Neural progenitor cell (in vitro differentiated cells): ENCODE measurements at regions not wholly inside any gene's neighbourhood (a gene's known extent, or its start where the extent isn't known, plus 50 kb on each side); places are given as distances from the start of the nearest gene placed in this dataset.

Experiments used
- DNase-seq: peaks from one replicate; pipeline ENCODE4 v3.0.0-alpha.2; 2016; ENCODE audit warnings: low spot score
- H2AFZ ChIP-seq: fragments of 200-600 bp; sonication (generic); replicated peaks from 2 replicates; pipeline ENCODE4 v1.6.1; 2016; ENCODE audit warnings: antibody characterized with exemption
- H3F3A ChIP-seq: fragments of 200-600 bp; sonication (generic); 2 replicates; pipeline ENCODE4 v1.6.1; 2016; ENCODE audit warnings: antibody characterized with exemption, low read depth
- H3K27ac ChIP-seq: fragments of 200-600 bp; sonication (generic); 2 replicates; pipeline ENCODE4 v1.5.1; 2016; ENCODE audit warnings: mild to moderate bottlenecking
- H3K27me3 ChIP-seq: fragments of 200-600 bp; sonication (generic); 2 replicates; pipeline ENCODE4 v1.6.1; 2016; ENCODE audit warnings: mild to moderate bottlenecking, moderate library complexity
- H3K36me3 ChIP-seq: fragments of 200-600 bp; sonication (generic); 2 replicates; pipeline ENCODE4 v1.5.1; 2016
- H3K4me1 ChIP-seq: fragments of 200-600 bp; sonication (generic); 2 replicates; pipeline ENCODE4 v1.6.1; 2016; ENCODE audit warnings: mixed run types
- H3K4me2 ChIP-seq: fragments of 200-600 bp; sonication (generic); 2 replicates; pipeline ENCODE4 v1.6.1; 2016
- H3K4me3 ChIP-seq: fragments of 200-600 bp; sonication (generic); 2 replicates; pipeline ENCODE4 v1.5.1; 2016
- H3K79me2 ChIP-seq: fragments of 200-600 bp; sonication (generic); 2 replicates; pipeline ENCODE4 v1.6.1; 2016; ENCODE audit warnings: low read depth
- H3K9ac ChIP-seq: fragments of 200-600 bp; sonication (generic); 2 replicates; pipeline ENCODE4 v1.6.1; 2016
- H3K9me3 ChIP-seq: fragments of 200-600 bp; sonication (generic); 2 replicates; pipeline ENCODE4 v1.5.1; 2016; ENCODE audit warnings: low read depth
- H4K20me1 ChIP-seq: fragments of 200-600 bp; sonication (generic); 2 replicates; pipeline ENCODE4 v1.6.1; 2016; ENCODE audit warnings: low read depth
- H3K27ac Mint-ChIP-seq: 3 replicates; pipeline ENCODE4 v1.8.0; 2021; ENCODE audit warnings: mixed read lengths
- H3K27me3 Mint-ChIP-seq: 2 replicates; pipeline ENCODE4 v1.8.0; 2022; ENCODE audit warnings: low read depth, mild to moderate bottlenecking, inconsistent platforms, moderate library complexity, mixed read lengths; ENCODE audit not compliant: insufficient read depth
- H3K36me3 Mint-ChIP-seq: 3 replicates; pipeline ENCODE4 v1.8.0; 2021; ENCODE audit warnings: mixed read lengths
- H3K4me1 Mint-ChIP-seq: 3 replicates; pipeline ENCODE4 v1.8.0; 2021; ENCODE audit warnings: mixed read lengths
- H3K4me3 Mint-ChIP-seq: 3 replicates; pipeline ENCODE4 v1.8.0; 2021; ENCODE audit warnings: mild to moderate bottlenecking, moderate library complexity, mixed read lengths
- H3K9me3 Mint-ChIP-seq: 3 replicates; pipeline ENCODE4 v1.8.0; 2020; ENCODE audit warnings: mixed read lengths
- CTCF ChIP-seq: fragments of 200-600 bp; sonication (generic); IDR thresholded peaks from 2 replicates; pipeline ENCODE4 v1.5.1; 2017; ENCODE audit warnings: antibody characterized with exemption, mild to moderate bottlenecking
- EZH2 ChIP-seq: fragments of 200-600 bp; sonication (generic); IDR thresholded peaks from 2 replicates; pipeline ENCODE4 v1.6.1; 2017; ENCODE audit warnings: antibody characterized with exemption, mild to moderate bottlenecking, moderate library complexity
- EZH2phosphoT487 ChIP-seq: fragments of 200-600 bp; sonication (generic); IDR thresholded peaks from 2 replicates; pipeline ENCODE4 v1.6.1; 2017; ENCODE audit warnings: antibody characterized with exemption

GRCh38 chr13:59504407-59504806, 659.3 kb downstream of the DIAPH3 start:
- Mint-ChIP-seq H3K36me3 (no peaks in the 10 kb centered on the region), H3K4me1 (no peaks in the 10 kb centered on the region), H3K9me3 (no peaks in the 10 kb centered on the region), H3K27ac (no peak overlapping the region), H3K27me3 (peaks cover 2% of the 10 kb centered on the region), H3K4me3 (no peak overlapping the region)
- no peaks in the 10 kb centered on the region for H3K27me3 ChIP-seq
- H2AFZ ChIP-seq, result no peak overlapping the region
- no peaks in the 10 kb centered on the region for H4K20me1 ChIP-seq
- H3K36me3 ChIP-seq, result no peaks in the 10 kb centered on the region
- no peaks in the 10 kb centered on the region for H3K79me2 ChIP-seq
- no peak overlapping the region for H3K4me3 ChIP-seq
- H3K4me2 ChIP-seq, result no peak overlapping the region
- no peak overlapping the region for H3K9ac ChIP-seq
- H3K27ac ChIP-seq, result no peak overlapping the region
- H3F3A ChIP-seq, result no peaks in the 10 kb centered on the region
- H3K9me3 ChIP-seq, result no peaks in the 10 kb centered on the region
- no peaks in the 10 kb centered on the region for H3K4me1 ChIP-seq
- no peak for TF ChIP-seq CTCF
- no peak for TF ChIP-seq EZH2
- no peak for TF ChIP-seq EZH2phosphoT487
- DNase-seq, result no peak

- no peak overlapping the region for H2AFZ ChIP-seq
- H3K4me1 ChIP-seq, result no peaks in the 10 kb centered on the region
- peaks cover 3% of the 10 kb centered on the region for H3K4me1 Mint-ChIP-seq
- H3K36me3 ChIP-seq, result no peaks in the 10 kb centered on the region
- no peak overlapping the region for H3K27ac Mint-ChIP-seq
- H3F3A ChIP-seq, result no peaks in the 10 kb centered on the region
- H3K36me3 Mint-ChIP-seq, result no peaks in the 10 kb centered on the region
- H3K4me3 ChIP-seq, result no peak overlapping the region
- H3K4me3 Mint-ChIP-seq, result no peak overlapping the region
- H3K27me3 Mint-ChIP-seq, result peaks cover 2% of the 10 kb centered on the region
- no peaks in the 10 kb centered on the region for H3K79me2 ChIP-seq
- no peak overlapping the region for H3K27ac ChIP-seq
- H3K9ac ChIP-seq, result no peak overlapping the region
- H3K27me3 ChIP-seq, result no peaks in the 10 kb centered on the region
- H4K20me1 ChIP-seq, result no peaks in the 10 kb centered on the region
- H3K4me2 ChIP-seq, result no peak overlapping the region
- TF ChIP-seq EZH2phosphoT487 (no peak), EZH2 (no peak), CTCF (no peak)
- DNase-seq, result no peak
- no peaks in the 10 kb centered on the region for H3K9me3 ChIP-seq
- peaks cover 3% of the 10 kb centered on the region for H3K9me3 Mint-ChIP-seq
Measured at GRCh38 chr13:59510386-59510785, 653.3 kb downstream of the DIAPH3 start.

GRCh38 chr13:59513686-59514085, 650.0 kb downstream of the DIAPH3 start:
- Mint-ChIP-seq H3K4me3 (no peak overlapping the region), H3K9me3 (peaks cover 3% of the 10 kb centered on the region), H3K27ac (no peak overlapping the region), H3K36me3 (no peaks in the 10 kb centered on the region), H3K4me1 (peaks cover 3% of the 10 kb centered on the region), H3K27me3 (peaks cover 2% of the 10 kb centered on the region)
- H3K4me2 ChIP-seq, result no peak overlapping the region
- H3K36me3 ChIP-seq, result no peaks in the 10 kb centered on the region
- no peak overlapping the region for H2AFZ ChIP-seq
- H3K79me2 ChIP-seq, result no peaks in the 10 kb centered on the region
- DNase-seq, result no peak
- no peak overlapping the region for H3K4me3 ChIP-seq
- no peaks in the 10 kb centered on the region for H3K9me3 ChIP-seq
- H4K20me1 ChIP-seq, result no peaks in the 10 kb centered on the region
- no peaks in the 10 kb centered on the region for H3F3A ChIP-seq
- no peaks in the 10 kb centered on the region for H3K4me1 ChIP-seq
- H3K27ac ChIP-seq, result no peak overlapping the region
- no peak overlapping the region for H3K9ac ChIP-seq
- H3K27me3 ChIP-seq, result no peaks in the 10 kb centered on the region
- TF ChIP-seq CTCF, result no peak
- TF ChIP-seq EZH2, result no peak
- TF ChIP-seq EZH2phosphoT487, result no peak

- Histone ChIP-seq H3K27me3 (no peaks in the 10 kb centered on the region), H3K36me3 (no peaks in the 10 kb centered on the region), H2AFZ (no peak overlapping the region), H3K9ac (no peak overlapping the region), H3K79me2 (no peaks in the 10 kb centered on the region), H3K9me3 (no peaks in the 10 kb centered on the region), H3K4me3 (no peak overlapping the region), H3F3A (no peaks in the 10 kb centered on the region), H3K4me2 (no peak overlapping the region), H4K20me1 (no peaks in the 10 kb centered on the region), H3K4me1 (no peaks in the 10 kb centered on the region), H3K27ac (no peak overlapping the region)
- no peak overlapping the region for H3K27ac Mint-ChIP-seq
- no peak overlapping the region for H3K4me3 Mint-ChIP-seq
- TF ChIP-seq CTCF (no peak), EZH2 (no peak), EZH2phosphoT487 (no peak)
- peaks cover 3% of the 10 kb centered on the region for H3K9me3 Mint-ChIP-seq
- DNase-seq, result no peak
- no peaks in the 10 kb centered on the region for H3K36me3 Mint-ChIP-seq
- H3K4me1 Mint-ChIP-seq, result peaks cover 3% of the 10 kb centered on the region
- peaks cover 2% of the 10 kb centered on the region for H3K27me3 Mint-ChIP-seq
Measured at GRCh38 chr13:59514316-59514715, 649.4 kb downstream of the DIAPH3 start.
